NB4 (cell line): ENCODE measurements at regions not wholly inside any gene's neighbourhood (a gene's known extent, or its start where the extent isn't known, plus 50 kb on each side); places are given as distances from the start of the nearest gene placed in this dataset.
"Not testable (repeated sequence)": the region's sequence is repeated elsewhere in the genome, so short reads cannot be mapped to it uniquely, and the experiment has no call there.

Source experiments
- DNase-seq: peaks from one replicate; pipeline ENCODE4 v3.0.0; 2010; ENCODE audit warnings: low read depth
- H3K4me3 ChIP-seq: one replicate; pipeline ENCODE4 v1.5.1; 2011; ENCODE audit warnings: mild to moderate bottlenecking, low read depth, low read length, moderate library complexity
- CTCF ChIP-seq: IDR thresholded peaks from one replicate; pipeline ENCODE4 v1.5.1; 2012; ENCODE audit warnings: low read depth, low read length
- MAX ChIP-seq: IDR thresholded peaks from 2 replicates; pipeline ENCODE4 v1.6.1; 2011; ENCODE audit warnings: low read depth, low read length
- MYC ChIP-seq: IDR thresholded peaks from 2 replicates; pipeline ENCODE4 v1.6.1; 2011; ENCODE audit warnings: low read depth, low read length
- POLR2A ChIP-seq: IDR thresholded peaks from 2 replicates; pipeline ENCODE4 v1.6.1; 2011; ENCODE audit warnings: mild to moderate bottlenecking; ENCODE audit not compliant: insufficient read length; ENCODE audit errors: extremely low read depth

- TF ChIP-seq CTCF: no peak
- H3K4me3 ChIP-seq: no peak overlapping the region
Measured at GRCh38 chr10:45548068-45548467, 124.5 kb downstream of the ZFAND4 start.

GRCh38 chr10:45547207-45547606, 125.4 kb downstream of the ZFAND4 start:
- H3K4me3 ChIP-seq: no peak overlapping the region
- no peak for DNase-seq
- TF ChIP-seq MYC: no peak
- TF ChIP-seq MAX: no peak
- TF ChIP-seq POLR2A: no peak
- TF ChIP-seq CTCF: no peak

More at GRCh38 chr10:45548068-45548467, 124.5 kb downstream of the ZFAND4 start:
- no peak for DNase-seq

- H3K4me3 ChIP-seq: no peak overlapping the region
- no peak for TF ChIP-seq MYC
- no peak for TF ChIP-seq MAX
- no peak for TF ChIP-seq CTCF
- TF ChIP-seq POLR2A: no peak
- DNase-seq: no peak
Measured at GRCh38 chr10:45545150-45545549, 127.4 kb downstream of the ZFAND4 start.

- no peak for DNase-seq
- no peak for TF ChIP-seq CTCF
- TF ChIP-seq MAX: no peak
- TF ChIP-seq MYC: no peak
- TF ChIP-seq POLR2A: no peak
- no peak overlapping the region for H3K4me3 ChIP-seq
Measured at GRCh38 chr10:45544191-45544590, 128.4 kb downstream of the ZFAND4 start.

- H3K4me3 ChIP-seq, DNase-seq: not testable (repeated sequence)
Measured at GRCh38 chr10:45541032-45541431, 131.5 kb downstream of the ZFAND4 start.

- DNase-seq, H3K4me3 ChIP-seq: not testable (repeated sequence)
Measured at GRCh38 chr10:45540589-45540988, 132.0 kb downstream of the ZFAND4 start.

GRCh38 chr10:45539569-45539968, 133.0 kb downstream of the ZFAND4 start:
- not testable (repeated sequence) for DNase-seq, H3K4me3 ChIP-seq

GRCh38 chr10:45534572-45534971, 138.0 kb downstream of the ZFAND4 start:
- TF ChIP-seq MYC (no peak), CTCF (no peak), POLR2A (no peak), MAX (no peak)
- DNase-seq: no peak
- no peak overlapping the region for H3K4me3 ChIP-seq
